Spinal cord (tissue), 9 donors: ENCODE measurements at regions not wholly inside any gene's neighbourhood (a gene's known extent, or its start where the extent isn't known, plus 50 kb on each side); places are given as distances from the start of the nearest gene placed in this dataset.

ENCODE experiments used
- DNase-seq, 6 donors: peaks; one replicate each; pipeline versions ENCODE4 v3.0.0 to v3.0.0-alpha.2; 2013 to 2015; ENCODE audit warnings: low spot score in 6 of 6, low read depth in 4 of 6
- H3K27ac ChIP-seq: one replicate; pipeline ENCODE4 v1.5.1; 2013; ENCODE audit warnings: low read depth, low read length, control low read depth
- H3K27me3 ChIP-seq: one replicate; pipeline ENCODE4 v1.6.1; 2013; ENCODE audit warnings: low read length; ENCODE audit not compliant: control insufficient read depth, insufficient read depth
- H3K36me3 ChIP-seq: one replicate; pipeline ENCODE4 v1.6.1; 2013; ENCODE audit warnings: low read length; ENCODE audit not compliant: control insufficient read depth, insufficient read depth
- H3K4me1 ChIP-seq: one replicate; pipeline ENCODE4 v1.6.1; 2013; ENCODE audit warnings: low read length; ENCODE audit not compliant: control insufficient read depth, insufficient read depth
- H3K4me3 ChIP-seq: one replicate; pipeline ENCODE4 v1.5.1; 2013; ENCODE audit warnings: low read depth, low read length, control low read depth
- H3K9me3 ChIP-seq: one replicate; pipeline ENCODE4 v1.6.1; 2013; ENCODE audit warnings: low read length; ENCODE audit not compliant: control insufficient read depth, insufficient read depth
- WGBS: methylation state at CpG from one replicate; pipeline ENCODE4 v1.1.5; 2013; ENCODE audit warnings: missing lambda C conversion rate; ENCODE audit not compliant: insufficient coverage; 5-methylcytosine and 5-hydroxymethylcytosine counted together
- donor health status: healthy.

GRCh38 chr2:133811409-133812125 lies 243.3 kb upstream of the NCKAP5 start:
- no peaks in the 10 kb centered on the region for H3K9me3 ChIP-seq
- DNase-seq: no peak
- H3K4me3 ChIP-seq: no peak overlapping the region
- no peaks in the 10 kb centered on the region for H3K27me3 ChIP-seq
- whole genome bisulfite sequencing: 96% methylated on average over 4 of the region's 4 CpGs
- H3K36me3 ChIP-seq: no peaks in the 10 kb centered on the region
- H3K27ac ChIP-seq: no peak overlapping the region
- H3K4me1 ChIP-seq: no peaks in the 10 kb centered on the region

DNA sequence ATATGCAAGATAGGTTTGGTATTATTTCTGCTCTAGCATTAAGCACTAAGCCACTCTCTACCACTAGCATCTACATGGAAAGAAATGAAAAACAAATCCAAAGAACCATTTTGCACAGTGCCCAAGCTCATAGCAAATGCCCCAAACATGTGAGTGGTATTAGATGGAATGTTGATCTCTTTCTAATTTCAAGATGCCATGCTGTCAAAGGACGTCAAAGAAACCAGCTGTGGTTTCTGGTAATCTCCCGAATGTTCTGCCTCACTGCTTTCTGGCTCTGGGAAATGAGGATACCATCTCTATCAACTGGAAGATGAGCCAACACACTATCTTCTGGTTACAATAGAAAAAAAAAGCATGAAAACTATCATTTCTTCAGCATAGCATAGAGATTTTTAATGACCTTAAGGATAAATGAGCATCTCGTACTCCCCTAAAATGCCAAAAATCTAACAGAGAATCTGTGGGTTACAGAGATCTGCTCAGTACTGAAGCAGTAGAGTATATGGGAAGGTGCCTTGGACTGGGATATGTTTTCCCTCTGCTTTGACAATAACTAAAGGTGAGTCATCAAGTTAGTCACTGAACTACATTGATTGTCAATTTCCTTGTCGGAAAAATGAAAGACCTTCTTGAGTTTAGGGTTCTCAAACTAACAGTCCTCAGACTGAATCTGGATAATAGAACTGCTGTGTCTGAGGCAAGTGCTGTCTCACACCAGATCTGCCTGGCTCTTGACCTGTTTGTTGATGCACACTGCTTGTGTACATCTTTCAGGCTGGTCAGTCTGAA lies 244.8 kb upstream of the NCKAP5 start:
- H3K36me3 ChIP-seq: no peaks in the 10 kb centered on the region
- H3K4me1 ChIP-seq: no peaks in the 10 kb centered on the region
- H3K27me3 ChIP-seq: no peaks in the 10 kb centered on the region
- no peak overlapping the region for H3K4me3 ChIP-seq
- DNase-seq: no peak
- H3K27ac ChIP-seq: no peak overlapping the region
- whole genome bisulfite sequencing: 100% methylated on average over 1 of the region's 4 CpGs
- no peaks in the 10 kb centered on the region for H3K9me3 ChIP-seq

DNA sequence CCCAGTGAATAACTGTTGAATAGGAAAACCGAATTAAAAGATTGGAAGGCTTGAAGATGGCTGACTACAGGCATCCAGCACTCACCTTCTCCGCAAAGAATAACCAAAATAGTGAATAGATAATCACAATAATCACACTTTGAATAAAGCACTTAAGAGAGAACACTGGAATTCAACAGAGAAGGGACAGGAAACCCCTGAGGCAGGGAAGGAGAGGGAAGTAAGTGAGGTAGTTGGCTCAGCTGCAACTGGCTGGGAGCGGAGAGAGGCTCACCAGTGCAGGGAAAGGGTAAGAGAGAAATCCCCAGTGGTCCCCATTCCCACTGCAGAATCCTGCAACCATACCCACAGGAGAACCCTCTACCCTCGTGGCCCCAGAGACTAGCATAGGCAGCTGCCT lies 246.6 kb upstream of the NCKAP5 start:
- no peak for DNase-seq
- no peaks in the 10 kb centered on the region for H3K36me3 ChIP-seq
- no peaks in the 10 kb centered on the region for H3K4me1 ChIP-seq
- H3K27ac ChIP-seq: no peak overlapping the region
- H3K9me3 ChIP-seq: no peaks in the 10 kb centered on the region
- H3K4me3 ChIP-seq: no peak overlapping the region
- H3K27me3 ChIP-seq: no peaks in the 10 kb centered on the region
- WGBS: 67% methylated on average over 1 of the region's 4 CpGs

- Histone ChIP-seq H3K36me3 (no peaks in the 10 kb centered on the region), H3K9me3 (no peaks in the 10 kb centered on the region), H3K4me3 (no peak overlapping the region), H3K27ac (no peak overlapping the region), H3K27me3 (no peaks in the 10 kb centered on the region), H3K4me1 (no peaks in the 10 kb centered on the region)
- 90% methylated on average over 1 of the region's 3 CpGs for WGBS
- no peak for DNase-seq
Measured at GRCh38 chr2:133816037-133816436, 247.8 kb upstream of the NCKAP5 start.

DNA sequence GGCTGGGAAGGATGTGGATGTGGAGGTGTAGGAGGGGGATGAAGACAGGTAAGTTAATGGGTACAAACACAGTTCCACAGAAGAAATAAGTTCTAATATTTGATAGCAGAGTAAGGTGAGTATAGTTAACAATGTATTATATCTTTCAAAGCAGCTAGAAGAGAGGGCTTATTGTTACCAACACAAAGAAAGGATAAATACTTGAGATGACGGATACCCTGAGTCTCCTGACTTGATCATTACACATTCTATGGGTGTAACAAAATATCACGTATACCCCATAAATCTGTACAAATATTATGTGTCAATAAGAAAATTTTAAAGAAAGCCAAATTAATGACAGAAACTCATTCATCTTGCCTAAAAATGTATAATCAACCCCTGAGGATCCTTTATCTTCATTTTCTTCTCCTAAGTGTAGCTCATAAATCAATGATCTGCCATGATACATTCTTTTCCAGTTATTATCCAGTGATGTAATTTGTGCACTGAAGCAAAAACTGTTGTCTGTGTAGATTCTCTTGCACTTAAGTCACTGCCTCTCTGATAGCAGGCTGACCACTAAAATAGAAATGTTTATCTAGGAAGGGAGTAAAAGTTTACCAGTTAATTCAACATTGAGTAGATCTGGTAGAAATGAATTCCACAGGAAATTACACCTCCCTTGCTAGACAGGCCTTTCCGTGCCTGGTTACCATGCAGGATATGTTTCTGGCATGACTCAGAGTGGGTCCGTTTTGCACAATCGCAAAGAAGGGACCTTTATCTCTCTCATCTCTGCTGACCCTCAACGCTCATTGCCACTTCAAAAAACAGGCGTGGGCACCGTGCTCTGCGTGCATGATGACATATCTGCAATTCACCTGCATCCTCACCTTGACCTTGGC lies 249.7 kb upstream of the NCKAP5 start:
- H3K27me3 ChIP-seq: no peaks in the 10 kb centered on the region
- no peak for DNase-seq
- H3K27ac ChIP-seq: no peak overlapping the region
- no peak overlapping the region for H3K4me3 ChIP-seq
- no peaks in the 10 kb centered on the region for H3K9me3 ChIP-seq
- no peaks in the 10 kb centered on the region for H3K36me3 ChIP-seq
- WGBS: 47% methylated on average over 4 of the region's 9 CpGs
- H3K4me1 ChIP-seq: no peaks in the 10 kb centered on the region

GRCh38 chr2:133818661-133819060 lies 250.4 kb upstream of the NCKAP5 start:
- H3K4me1 ChIP-seq: no peaks in the 10 kb centered on the region
- no peaks in the 10 kb centered on the region for H3K9me3 ChIP-seq
- no peak overlapping the region for H3K27ac ChIP-seq
- no peak overlapping the region for H3K4me3 ChIP-seq
- no peak for DNase-seq
- H3K27me3 ChIP-seq: no peaks in the 10 kb centered on the region
- no CpG with 5 or more reads among the region's 3 CpGs for WGBS
- H3K36me3 ChIP-seq: no peaks in the 10 kb centered on the region

- Histone ChIP-seq H3K4me1 (no peaks in the 10 kb centered on the region), H3K27ac (no peak overlapping the region), H3K9me3 (no peaks in the 10 kb centered on the region), H3K4me3 (no peak overlapping the region), H3K27me3 (no peaks in the 10 kb centered on the region), H3K36me3 (no peaks in the 10 kb centered on the region)
- DNase-seq: peak in 1 of 6 donors; percentile 16
- 66% methylated on average over 3 of the region's 4 CpGs for WGBS
Measured at GRCh38 chr2:133819906-133820305, 251.6 kb upstream of the NCKAP5 start.

DNA sequence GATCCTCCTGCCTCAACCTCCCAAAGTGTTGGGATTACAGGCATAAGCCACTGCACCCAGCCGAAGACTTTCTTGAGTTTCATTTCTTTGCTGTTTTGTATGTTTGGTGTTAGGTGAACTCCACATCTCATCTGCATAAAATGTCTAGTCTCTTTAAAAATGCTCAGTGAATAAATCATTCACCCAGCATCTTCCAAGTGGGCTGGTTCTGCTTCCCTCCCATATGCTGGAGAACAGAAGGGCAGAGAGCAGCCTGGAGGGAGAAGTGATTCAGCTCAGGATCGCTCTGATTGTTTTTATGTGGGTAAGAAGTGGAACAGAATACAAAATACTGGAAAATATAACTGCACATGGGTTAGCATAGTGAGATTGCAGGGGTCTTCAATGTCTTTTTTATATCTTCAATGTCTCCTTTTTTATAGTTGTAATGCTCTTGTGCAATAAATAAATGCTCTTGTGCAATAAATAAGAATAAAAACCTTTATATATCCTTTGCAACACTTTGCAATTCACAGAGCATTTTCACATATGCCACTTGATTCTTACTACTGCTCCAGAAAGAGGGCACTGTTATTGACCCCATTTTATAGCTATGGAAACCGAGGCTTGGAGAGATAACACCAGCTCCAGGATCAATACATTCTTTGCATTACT lies 253.0 kb upstream of the NCKAP5 start:
- 40% methylated on average over 1 of the region's 3 CpGs for WGBS
- DNase-seq: peak in 2 of 6 donors; percentile 57 to 59
- H3K4me1 ChIP-seq: no peaks in the 10 kb centered on the region

GRCh38 chr2:133822517-133823225 lies 254.4 kb upstream of the NCKAP5 start:
- H3K9me3 ChIP-seq: no peaks in the 10 kb centered on the region
- H3K27ac ChIP-seq: no peak overlapping the region
- no peak for DNase-seq
- WGBS: 77% methylated on average over 6 of the region's 10 CpGs
- no peak overlapping the region for H3K4me3 ChIP-seq
- no peaks in the 10 kb centered on the region for H3K4me1 ChIP-seq
- H3K36me3 ChIP-seq: no peaks in the 10 kb centered on the region
- no peaks in the 10 kb centered on the region for H3K27me3 ChIP-seq

More for the DNA sequence above, 253.0 kb upstream of the NCKAP5 start:
- H3K27me3 ChIP-seq: no peaks in the 10 kb centered on the region
- H3K9me3 ChIP-seq: no peaks in the 10 kb centered on the region
- no peaks in the 10 kb centered on the region for H3K36me3 ChIP-seq
- H3K27ac ChIP-seq: no peak overlapping the region
- no peak overlapping the region for H3K4me3 ChIP-seq
